ENCODE measurements at regions not wholly inside any gene's neighbourhood (a gene's known extent, or its start where the extent isn't known, plus 50 kb on each side); places are given as distances from the start of the nearest gene placed in this dataset.
A peak's percentile ranks its signal among the peaks of the same experiment; 100 is the strongest.

DNA sequence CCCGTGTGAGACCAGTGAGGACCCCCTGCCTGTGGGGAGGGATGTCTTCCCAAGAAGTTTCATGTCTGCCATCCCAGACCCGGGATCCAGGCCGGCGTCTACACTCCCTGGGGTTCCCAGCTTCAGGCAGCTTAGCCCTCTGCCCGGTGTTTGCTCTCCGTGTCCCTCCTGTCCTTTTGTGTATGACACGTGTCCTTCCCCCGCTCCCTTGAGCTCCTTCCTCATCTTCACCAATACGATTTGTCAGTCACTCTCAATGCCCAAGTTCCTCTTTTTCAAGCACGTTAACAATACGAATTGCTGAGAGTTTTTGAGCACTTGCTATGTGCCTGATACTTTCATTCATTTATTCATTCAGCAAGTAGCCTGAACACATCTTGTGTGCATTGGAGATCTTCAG is 115.6 kb upstream of the PTPN1 start:
- TF ChIP-seq CTCF (IDR thresholded peaks at IDR 0.05): no peak
- no peak for TF ChIP-seq POLR2A (IDR thresholded peaks at IDR 0.05)
- Histone ChIP-seq H3K9me3 (no peaks in the 10 kb centered on the region), H3K27me3 (no peaks in the 10 kb centered on the region), H3K4me1 (peaks cover 3 to 33% (median 21%) of the 10 kb centered on the region in 3 donors), H3K27ac (peak overlapping the region; percentile 30 to 87 (median 78)), H3K36me3 (no peaks in the 10 kb centered on the region), H3K4me3 (no peak overlapping the region)
- 61 to 85% methylated on average over 11 of the region's 11 CpGs for WGBS, 2 donors
- intact Hi-C loops (cut with DNase I): loop anchor here (10.0 kb wide), 1 partner anchor 60 kb away; no protein-coding TSS in a partner anchor
- no peak for DNase-seq

GRCh38 chr20:50395251-50395729 is 114.9 kb upstream of the PTPN1 start:
- WGBS, 2 donors: 38 to 40% methylated on average over 1 to 2 of the region's 11 CpGs
- TF ChIP-seq CTCF (IDR thresholded peaks at IDR 0.05) (no peak), POLR2A (IDR thresholded peaks at IDR 0.05) (peak in 1 of 4 donors; percentile 28)
- H3K4me1 ChIP-seq: peaks cover 3 to 40% (median 27%) of the 10 kb centered on the region in 3 donors
- no peaks in the 10 kb centered on the region for H3K9me3 ChIP-seq
- intact Hi-C loops (cut with DNase I): loop anchor here (10.0 kb wide), 1 partner anchor 60 kb away; no protein-coding TSS in a partner anchor
- H3K27me3 ChIP-seq: no peaks in the 10 kb centered on the region
- DNase-seq: no peak
- no peaks in the 10 kb centered on the region for H3K36me3 ChIP-seq
- no peak overlapping the region for H3K4me3 ChIP-seq
- H3K27ac ChIP-seq: peak overlapping the region; percentile 63 to 87 (median 78)

DNA sequence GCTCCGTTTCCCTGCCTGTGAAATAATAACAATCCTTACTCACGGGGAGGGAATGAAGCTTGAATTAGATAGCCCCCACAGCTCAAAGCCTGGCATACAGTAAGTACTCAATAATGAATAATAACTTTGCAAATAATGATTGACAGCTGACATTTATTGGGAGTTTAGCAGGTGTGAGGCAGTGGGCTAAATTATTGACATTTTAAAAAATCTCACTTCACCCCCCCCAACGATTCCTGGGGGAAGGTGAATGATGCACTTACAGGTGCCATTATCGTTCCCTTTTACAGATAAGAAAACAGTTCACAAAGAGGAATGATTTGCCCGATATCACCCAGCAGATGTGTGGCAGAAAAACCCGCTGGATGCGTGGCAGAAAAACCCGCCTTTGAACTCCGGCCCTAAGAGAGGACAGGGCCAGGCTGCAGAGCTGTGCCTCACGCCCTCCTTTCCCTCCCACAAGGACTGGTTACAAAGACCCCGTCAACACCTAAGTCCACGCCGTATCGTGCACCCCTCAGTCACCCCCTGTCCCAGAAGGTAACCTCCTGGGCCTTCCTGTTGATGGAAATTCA is 114.2 kb upstream of the PTPN1 start:
- intact Hi-C loops (cut with DNase I): loop anchor here (10.0 kb wide), 1 partner anchor 59 kb away; no protein-coding TSS in a partner anchor
- Histone ChIP-seq H3K27ac (peak overlapping the region; percentile 63 to 87 (median 78)), H3K4me3 (no peak overlapping the region), H3K27me3 (no peaks in the 10 kb centered on the region), H3K4me1 (peaks cover 3 to 43% (median 27%) of the 10 kb centered on the region in 3 donors), H3K36me3 (no peaks in the 10 kb centered on the region), H3K9me3 (no peaks in the 10 kb centered on the region)
- TF ChIP-seq CTCF (IDR thresholded peaks at IDR 0.05) (no peak), POLR2A (IDR thresholded peaks at IDR 0.05) (no peak)
- WGBS, 2 donors: 86 to 90% methylated on average over 14 of the region's 14 CpGs
- no peak for DNase-seq

DNA sequence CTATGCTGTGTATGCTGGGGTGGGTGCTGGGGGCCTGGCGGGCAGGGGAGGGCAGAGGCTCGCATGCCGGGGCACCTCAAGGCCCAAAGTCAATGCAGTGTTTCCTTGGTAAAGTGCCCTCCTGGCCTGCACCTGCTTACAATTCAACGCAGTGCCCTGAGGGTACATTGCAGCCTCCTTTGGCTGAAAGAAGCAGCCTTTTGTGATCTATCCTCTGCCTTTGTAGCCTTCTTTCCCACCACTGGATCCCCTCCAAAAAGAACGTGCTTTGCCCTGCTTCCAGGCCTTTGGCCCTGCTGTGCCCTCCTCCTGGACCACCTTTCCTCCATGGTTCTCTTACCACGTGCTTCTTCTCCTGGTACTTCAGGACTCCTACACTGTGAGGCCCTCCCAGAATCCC is 113.6 kb upstream of the PTPN1 start:
- no peaks in the 10 kb centered on the region for H3K36me3 ChIP-seq
- H3K27ac ChIP-seq: peak overlapping the region; percentile 44 to 87 (median 78)
- peaks cover 3 to 43% (median 27%) of the 10 kb centered on the region in 3 donors for H3K4me1 ChIP-seq
- intact Hi-C loops (cut with DNase I): loop anchor here (10.0 kb wide), 1 partner anchor 58 kb away; no protein-coding TSS in a partner anchor
- no peak for DNase-seq
- no peaks in the 10 kb centered on the region for H3K27me3 ChIP-seq
- no peak overlapping the region for H3K4me3 ChIP-seq
- WGBS, 2 donors: 64 to 94% methylated on average over 2 to 3 of the region's 6 CpGs
- no peaks in the 10 kb centered on the region for H3K9me3 ChIP-seq
- TF ChIP-seq POLR2A (IDR thresholded peaks at IDR 0.05): no peak

DNA sequence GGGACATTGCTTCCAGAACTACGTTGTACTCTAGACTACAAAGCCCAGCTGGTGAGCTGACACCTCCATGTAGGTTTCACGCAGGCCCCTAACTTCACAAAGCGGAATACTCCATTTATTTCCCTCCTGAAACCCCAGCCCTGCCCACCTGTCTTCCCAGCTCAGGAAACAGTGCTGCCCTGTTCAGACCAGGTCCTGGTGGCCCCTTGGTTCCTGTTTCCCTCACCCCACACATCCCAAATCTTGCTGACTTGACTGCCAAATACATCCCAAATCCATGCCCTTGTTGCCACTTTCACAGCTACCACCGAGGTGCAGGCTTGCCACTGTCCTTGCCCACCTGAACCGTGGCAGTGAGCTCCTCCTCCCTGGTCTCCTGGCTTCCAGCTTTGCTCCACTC is 113.1 kb upstream of the PTPN1 start:
- DNase-seq: no peak
- Histone ChIP-seq H3K27ac (peak overlapping the region; percentile 44 to 87 (median 78)), H3K4me3 (no peak overlapping the region), H3K4me1 (peaks cover 3 to 43% (median 27%) of the 10 kb centered on the region in 3 donors), H3K27me3 (no peaks in the 10 kb centered on the region), H3K36me3 (no peaks in the 10 kb centered on the region), H3K9me3 (no peaks in the 10 kb centered on the region)
- intact Hi-C loops (cut with DNase I): loop anchor here (10.0 kb wide), 1 partner anchor 58 kb away; no protein-coding TSS in a partner anchor
- WGBS, 2 donors: 83 to 90% methylated on average over 4 to 5 of the region's 5 CpGs
- TF ChIP-seq POLR2A (IDR thresholded peaks at IDR 0.05) (no peak), CTCF (IDR thresholded peaks at IDR 0.05) (no peak)
